GM19328 (cell line): ENCODE measurements at regions not wholly inside any gene's neighbourhood (a gene's known extent, or its start where the extent isn't known, plus 50 kb on each side); places are given as distances from the start of the nearest gene placed in this dataset.

Source experiments
- ATAC-seq: cut with Tn5 transposase; IDR thresholded peaks from one replicate; pipeline ENCODE4 v1.9.1; 2021; ENCODE audit warnings: mild to moderate bottlenecking, moderate library complexity; ENCODE audit not compliant: unreplicated experiment

- no peak for ATAC-seq
Observed at GRCh38 chr13:72253754-72254153, 386.8 kb upstream of the DACH1 start.

DNA sequence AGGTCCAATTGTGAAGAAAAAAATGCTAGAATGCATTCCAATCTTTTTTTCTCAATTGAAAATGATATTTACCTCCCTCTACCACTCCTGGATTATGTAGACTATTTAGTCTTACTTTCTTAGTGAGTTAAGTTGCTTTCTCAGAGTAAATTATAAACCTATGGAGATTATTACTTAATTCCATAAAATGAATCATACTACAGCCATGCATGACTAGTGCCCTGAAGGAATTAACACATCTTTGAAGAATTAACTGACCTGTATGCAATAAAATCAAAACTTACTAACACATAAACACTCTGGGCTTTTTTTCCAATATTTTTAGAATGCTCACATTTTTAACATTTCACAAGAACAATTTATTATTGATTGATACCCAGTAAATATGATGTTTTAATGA lies 379.4 kb upstream of the DACH1 start:
- no peak for ATAC-seq

DNA sequence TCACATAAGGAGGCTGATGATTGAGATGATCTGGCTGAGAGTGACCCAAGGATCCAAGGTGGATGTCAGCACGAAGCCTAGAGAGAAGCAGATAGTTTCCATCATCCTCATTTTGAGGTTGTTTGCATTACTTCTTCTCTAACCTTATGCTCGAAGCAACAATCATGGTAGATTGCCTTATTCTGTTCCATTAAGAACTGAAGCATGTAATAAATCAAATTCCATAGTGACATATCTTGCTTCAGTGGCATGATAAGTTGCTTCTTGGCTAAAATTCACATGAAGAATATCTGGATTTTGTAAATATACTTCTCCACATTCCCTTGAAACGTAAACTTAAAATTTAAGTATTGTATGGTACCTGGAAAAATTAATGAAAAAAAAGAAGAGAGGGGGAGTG lies 377.8 kb upstream of the DACH1 start:
- ATAC-seq = no peak

GRCh38 chr13:72230131-72230530 lies 363.1 kb upstream of the DACH1 start:
- ATAC-seq = no peak

- no peak for ATAC-seq
Observed at GRCh38 chr13:72229067-72229466, 362.1 kb upstream of the DACH1 start.

- ATAC-seq = peak; percentile 68
Observed at GRCh38 chr13:72221276-72221962, 354.4 kb upstream of the DACH1 start.

GRCh38 chr13:72218966-72219365 lies 352.0 kb upstream of the DACH1 start:
- ATAC-seq = no peak

DNA sequence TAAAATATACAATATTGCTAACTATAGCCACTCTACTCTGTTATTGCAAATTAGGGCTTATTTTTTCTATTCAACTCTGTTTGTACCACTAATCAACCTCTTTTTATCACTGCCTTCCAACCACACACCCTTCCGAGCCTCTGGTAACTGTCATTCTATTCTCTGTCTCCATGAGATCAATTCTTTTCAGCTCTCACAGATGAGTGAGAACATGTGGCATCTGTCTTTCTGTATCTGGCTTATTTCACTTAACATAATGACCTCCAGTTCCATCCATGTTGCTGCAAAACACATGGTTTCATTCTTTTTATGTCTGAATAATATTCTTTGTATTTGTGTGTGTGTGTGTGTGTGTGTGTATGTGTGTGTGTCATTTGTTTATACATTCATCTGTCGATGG lies 350.1 kb upstream of the DACH1 start:
- no peak for ATAC-seq

- no peak for ATAC-seq
Observed at GRCh38 chr13:72208112-72208645, 341.2 kb upstream of the DACH1 start.

- no peak for ATAC-seq
Observed at GRCh38 chr13:72205773-72206172, 338.8 kb upstream of the DACH1 start.

DNA sequence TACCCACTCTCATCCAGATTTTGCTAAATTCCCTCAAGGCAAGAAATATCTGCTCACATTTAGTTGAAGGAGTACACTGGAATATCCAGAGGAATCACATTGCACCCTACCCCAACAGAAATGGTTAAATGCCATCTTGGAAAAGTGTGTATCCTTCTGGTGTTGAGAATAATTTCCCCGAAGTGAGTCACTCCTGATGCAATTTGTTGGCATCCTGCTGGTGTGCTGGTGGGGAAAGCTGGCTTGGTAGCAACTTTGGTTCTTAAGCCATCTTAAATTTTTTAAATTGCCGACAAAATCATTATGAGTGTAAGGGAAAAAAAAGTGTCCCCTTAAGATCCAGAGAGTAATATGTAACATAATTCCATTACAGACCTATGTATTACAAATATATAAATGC lies 337.3 kb upstream of the DACH1 start:
- no peak for ATAC-seq

GRCh38 chr13:72201726-72202125 lies 334.7 kb upstream of the DACH1 start:
- ATAC-seq = no peak

DNA sequence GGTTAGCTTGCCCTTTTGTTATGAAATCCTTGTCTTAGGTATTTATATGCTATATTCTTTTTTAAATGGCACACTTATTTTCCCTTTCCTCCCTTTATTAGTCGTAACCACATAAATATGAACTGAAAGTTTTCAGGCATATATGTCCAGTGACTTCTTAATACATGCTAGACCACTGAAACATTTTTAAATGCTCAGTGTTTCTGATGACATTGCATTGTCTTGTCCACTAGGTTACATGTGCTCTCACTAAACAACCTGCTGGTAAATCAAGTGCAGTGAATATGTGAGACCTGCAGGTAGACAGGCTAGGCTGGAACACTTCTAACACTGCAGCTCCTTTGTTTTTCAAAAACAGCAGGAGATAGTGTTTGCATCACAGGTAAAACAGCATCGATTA lies 332.6 kb upstream of the DACH1 start:
- no peak for ATAC-seq

DNA sequence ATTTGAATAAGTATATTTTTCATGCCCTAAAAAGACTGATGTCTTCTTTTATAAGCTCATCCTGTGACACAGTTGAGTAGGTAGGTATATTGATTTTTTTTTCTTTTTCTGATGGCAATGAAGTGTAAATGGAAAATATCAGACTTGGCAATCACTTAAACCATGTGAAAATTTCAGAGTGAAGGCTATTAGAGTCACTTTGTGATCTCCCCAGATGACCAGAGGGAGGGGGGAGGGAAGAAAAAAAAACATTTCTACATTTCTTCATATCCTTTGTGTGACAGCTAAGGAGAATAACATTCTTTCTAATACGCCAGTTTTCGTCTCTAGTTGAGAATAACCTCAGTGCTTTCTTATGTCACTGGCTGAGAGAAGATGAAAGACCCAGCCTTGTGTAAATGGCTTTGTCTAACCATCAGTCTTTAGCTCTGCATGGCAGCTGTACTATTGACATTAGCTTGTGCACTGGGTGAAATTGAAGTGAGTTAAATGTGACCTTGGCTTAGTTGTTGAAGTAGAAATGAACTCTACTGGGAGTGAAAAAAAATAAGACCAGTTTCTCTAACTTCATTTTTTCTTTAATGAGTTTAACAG lies 332.1 kb upstream of the DACH1 start:
- ATAC-seq = no peak

- no peak for ATAC-seq
Observed at GRCh38 chr13:72198042-72198441, 331.0 kb upstream of the DACH1 start.

GRCh38 chr13:72195044-72195704 lies 328.2 kb upstream of the DACH1 start:
- ATAC-seq = no peak

DNA sequence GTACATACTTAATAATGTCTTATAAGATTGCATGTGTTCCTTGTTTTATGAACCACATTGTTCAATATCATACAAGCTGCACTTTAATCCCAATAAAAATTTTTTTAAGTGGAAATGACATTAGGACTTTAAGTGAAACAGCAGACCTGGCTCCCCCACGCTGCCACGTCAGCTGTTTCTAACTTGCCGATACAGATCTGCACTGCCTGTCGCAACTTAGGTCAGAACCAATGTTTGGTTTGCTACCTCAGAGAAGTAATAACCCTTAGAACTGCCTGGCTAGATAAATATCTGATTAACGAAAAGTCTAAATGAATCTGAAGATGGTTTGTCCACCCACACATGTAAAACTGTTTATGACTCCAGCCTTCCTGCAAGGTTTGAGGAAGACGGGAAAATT lies 327.5 kb upstream of the DACH1 start:
- ATAC-seq = no peak

GRCh38 chr13:72186730-72187422 lies 319.9 kb upstream of the DACH1 start:
- no peak for ATAC-seq

DNA sequence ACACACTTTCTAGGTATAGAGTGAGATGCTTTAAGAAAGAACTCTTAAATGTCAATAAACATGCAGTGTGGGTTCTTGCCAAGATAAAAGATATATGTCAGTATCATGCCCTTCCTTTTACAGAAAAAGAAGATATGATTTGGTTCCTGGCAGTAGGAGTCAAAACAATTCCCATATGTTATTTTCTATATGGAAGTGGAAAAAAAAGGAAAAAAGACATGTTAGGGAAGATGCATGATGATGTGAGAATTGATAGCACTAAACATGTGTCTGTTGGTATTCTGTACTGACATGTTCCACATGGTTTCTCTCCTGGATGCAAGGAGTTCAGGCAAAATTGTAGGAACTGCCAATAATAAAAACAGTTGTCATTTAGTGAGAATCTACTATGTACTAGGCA lies 318.8 kb upstream of the DACH1 start:
- no peak for ATAC-seq

GRCh38 chr13:72181661-72182060 lies 314.7 kb upstream of the DACH1 start:
- ATAC-seq = no peak

- no peak for ATAC-seq
Observed at GRCh38 chr13:72180253-72180952, 313.4 kb upstream of the DACH1 start.
